ENCODE measurements at regions not wholly inside any gene's neighbourhood (a gene's known extent, or its start where the extent isn't known, plus 50 kb on each side); places are given as distances from the start of the nearest gene placed in this dataset.
"Not testable (repeated sequence)": the region's sequence is repeated elsewhere in the genome, so short reads cannot be mapped to it uniquely, and the experiment has no call there.

DNA sequence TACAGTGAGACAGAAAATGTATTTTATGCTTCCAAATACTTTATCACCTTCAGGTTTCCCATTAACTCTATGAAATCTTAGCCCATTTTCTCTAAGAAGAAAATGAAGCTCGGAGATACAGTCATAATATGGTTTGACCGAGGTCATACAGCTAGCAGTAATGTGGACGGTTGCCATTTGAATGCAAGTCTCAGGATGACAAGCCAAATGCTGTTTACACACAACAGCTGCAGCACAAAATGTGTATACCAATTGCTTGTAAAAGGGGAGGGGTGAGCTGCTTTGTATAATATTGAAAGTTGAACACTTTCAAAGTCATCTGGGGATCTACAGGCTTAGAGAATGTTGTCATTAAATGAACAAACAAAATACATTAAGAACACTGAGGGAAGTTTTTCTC lies 93.8 kb upstream of the FSIP2 start:
- DNase-seq (ENCODE audit: low read depth, low spot score), result no peak

- DNase-seq (ENCODE audit: low read depth, low spot score), result no peak
These were observed 93.1 kb upstream of the FSIP2 start for GRCh38 chr2:185645529-185645928.

- no peak for DNase-seq (ENCODE audit: low read depth, low spot score)
These were observed 79.9 kb upstream of the FSIP2 start for GRCh38 chr2:185658750-185659149.

DNA sequence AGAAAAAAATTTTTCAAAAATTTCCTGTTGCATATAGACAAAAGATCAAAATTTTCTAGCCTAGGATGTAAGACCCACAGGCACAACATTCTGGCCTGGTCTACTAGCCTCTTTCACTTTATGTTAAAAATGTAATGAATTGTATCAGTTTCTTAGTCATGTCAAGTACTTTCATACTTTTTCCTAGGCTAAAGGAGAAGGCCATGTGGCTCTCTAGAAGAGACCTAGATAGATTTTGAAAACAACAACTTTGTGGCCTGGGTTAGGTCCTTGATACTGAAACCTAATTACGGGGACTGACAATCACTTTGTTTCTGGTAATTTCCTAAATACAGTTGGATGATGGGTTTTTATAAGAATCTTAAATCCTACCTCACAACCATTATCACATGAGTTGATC lies 74.8 kb upstream of the FSIP2 start:
- no peak for DNase-seq (ENCODE audit: low read depth, low spot score)

GRCh38 chr2:185664384-185664783 lies 74.2 kb upstream of the FSIP2 start:
- DNase-seq (ENCODE audit: low read depth, low spot score), result no peak

DNA sequence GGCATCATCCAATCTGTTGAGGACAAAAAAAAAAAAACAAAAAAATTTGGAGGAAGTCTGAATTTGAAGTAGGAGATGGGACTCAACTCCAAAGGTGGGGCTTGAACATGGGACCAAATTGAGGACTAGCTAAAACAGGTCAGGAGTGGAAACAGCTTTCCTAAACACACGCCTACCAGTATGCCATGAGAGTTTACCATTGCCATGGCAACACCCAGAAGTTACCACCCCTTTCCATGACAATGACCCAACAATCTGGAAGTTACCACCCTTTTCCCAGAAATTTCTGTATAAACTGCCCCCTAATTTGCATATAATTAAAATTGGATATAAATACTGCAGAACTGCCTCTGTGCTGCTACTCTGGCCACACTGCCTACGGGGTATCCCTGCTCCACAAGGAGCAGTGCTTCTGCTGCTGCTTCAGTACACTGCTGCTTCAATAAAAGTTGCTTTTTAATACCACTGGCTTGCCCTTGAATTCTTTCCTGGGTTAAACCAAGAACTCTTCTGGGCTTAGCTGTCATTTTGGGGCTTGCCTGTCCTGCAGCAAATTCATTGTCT lies 73.3 kb upstream of the FSIP2 start:
- no peak for DNase-seq (ENCODE audit: low read depth, low spot score)

DNA sequence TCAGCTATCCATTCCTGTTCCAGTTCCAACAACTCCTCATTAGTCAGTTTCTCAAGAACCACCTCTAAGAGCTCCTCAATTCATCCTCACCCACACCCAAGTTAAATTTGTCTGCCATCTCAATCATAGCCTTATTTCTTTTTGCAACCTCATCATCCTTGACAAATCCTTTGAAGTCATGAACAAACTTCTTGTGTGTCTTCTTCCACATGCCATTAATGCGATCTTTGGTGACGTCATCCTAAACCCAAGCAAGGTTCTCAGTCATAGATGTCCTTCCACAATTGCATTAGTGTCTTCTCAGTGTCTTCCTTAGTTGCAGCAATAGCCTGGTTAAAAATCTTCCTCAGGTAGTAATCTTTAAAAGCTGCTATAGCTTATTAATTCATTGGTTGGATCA lies 71.2 kb upstream of the FSIP2 start:
- no peak for DNase-seq (ENCODE audit: low read depth, low spot score)

GRCh38 chr2:185668710-185669109 lies 69.9 kb upstream of the FSIP2 start:
- no peak for DNase-seq (ENCODE audit: low read depth, low spot score)

- DNase-seq (ENCODE audit: low read depth, low spot score), result no peak
These were observed 64.4 kb upstream of the FSIP2 start for GRCh38 chr2:185674232-185674631.

DNA sequence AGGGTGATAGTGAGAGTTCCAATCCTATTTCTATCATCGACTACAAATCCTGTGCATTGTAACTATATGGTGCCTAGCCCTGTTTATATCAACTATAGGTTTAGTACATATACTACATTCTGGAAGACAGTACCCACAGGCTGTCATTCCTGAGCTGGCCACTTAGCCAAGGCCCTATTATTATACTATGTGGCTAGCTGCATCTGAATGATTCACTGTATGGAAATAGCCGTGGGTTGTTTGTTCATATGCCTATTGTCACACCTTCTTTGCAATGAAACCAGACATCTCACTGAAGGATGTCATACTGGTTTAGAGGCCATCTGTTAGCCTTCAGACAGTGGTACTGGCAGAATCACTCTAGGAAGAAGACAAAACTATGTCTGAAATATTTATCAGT lies 62.3 kb upstream of the FSIP2 start:
- no peak for DNase-seq (ENCODE audit: low read depth, low spot score)

DNA sequence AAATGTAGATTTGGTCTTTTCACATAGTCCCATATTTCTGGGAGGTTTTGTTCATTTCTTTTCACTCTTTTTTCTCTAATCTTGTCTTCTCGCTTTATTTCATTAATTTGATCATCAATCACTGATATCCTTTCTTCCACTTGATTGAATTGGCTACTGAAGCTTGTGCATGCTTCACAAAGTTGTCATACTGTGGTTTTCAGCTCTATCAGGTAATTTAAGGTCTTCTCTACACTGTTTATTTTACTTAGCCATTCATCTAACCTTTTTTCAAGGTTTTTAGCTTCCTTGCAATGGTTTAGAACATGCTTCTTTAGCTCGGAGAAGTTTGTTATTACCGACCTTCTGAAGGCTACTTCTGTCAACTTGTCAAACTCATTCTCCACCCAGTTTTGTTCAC lies 51.6 kb upstream of the FSIP2 start:
- not testable (repeated sequence) for DNase-seq (ENCODE audit: low read depth, low spot score)

- no peak for DNase-seq (ENCODE audit: low read depth, low spot score)
These were observed 50.6 kb upstream of the FSIP2 start for GRCh38 chr2:185687967-185688366.

All from brain pericyte (primary cell).